ENCODE measurements at regions not wholly inside any gene's neighbourhood (a gene's known extent, or its start where the extent isn't known, plus 50 kb on each side); places are given as distances from the start of the nearest gene placed in this dataset.

DNA sequence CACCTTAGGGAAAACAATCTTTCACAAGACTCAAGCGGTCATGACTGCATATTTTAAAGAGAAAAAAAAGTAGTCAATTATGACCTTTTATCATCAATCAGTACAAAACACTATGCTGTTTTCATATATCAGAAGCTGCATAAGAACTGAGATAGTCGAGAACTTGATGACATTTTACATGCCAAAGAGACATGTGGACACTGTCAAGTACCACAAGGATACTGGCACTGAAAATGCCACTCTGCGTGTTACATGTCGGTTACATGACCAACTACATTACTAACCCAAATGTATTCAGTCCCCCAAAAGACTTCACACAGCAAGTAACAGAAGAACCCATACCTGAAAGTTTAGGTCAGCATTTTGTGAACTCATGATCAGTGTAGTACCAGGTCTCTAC lies 975.0 kb upstream of the ADGRL4 start:
- TF ChIP-seq, protein P1, sequence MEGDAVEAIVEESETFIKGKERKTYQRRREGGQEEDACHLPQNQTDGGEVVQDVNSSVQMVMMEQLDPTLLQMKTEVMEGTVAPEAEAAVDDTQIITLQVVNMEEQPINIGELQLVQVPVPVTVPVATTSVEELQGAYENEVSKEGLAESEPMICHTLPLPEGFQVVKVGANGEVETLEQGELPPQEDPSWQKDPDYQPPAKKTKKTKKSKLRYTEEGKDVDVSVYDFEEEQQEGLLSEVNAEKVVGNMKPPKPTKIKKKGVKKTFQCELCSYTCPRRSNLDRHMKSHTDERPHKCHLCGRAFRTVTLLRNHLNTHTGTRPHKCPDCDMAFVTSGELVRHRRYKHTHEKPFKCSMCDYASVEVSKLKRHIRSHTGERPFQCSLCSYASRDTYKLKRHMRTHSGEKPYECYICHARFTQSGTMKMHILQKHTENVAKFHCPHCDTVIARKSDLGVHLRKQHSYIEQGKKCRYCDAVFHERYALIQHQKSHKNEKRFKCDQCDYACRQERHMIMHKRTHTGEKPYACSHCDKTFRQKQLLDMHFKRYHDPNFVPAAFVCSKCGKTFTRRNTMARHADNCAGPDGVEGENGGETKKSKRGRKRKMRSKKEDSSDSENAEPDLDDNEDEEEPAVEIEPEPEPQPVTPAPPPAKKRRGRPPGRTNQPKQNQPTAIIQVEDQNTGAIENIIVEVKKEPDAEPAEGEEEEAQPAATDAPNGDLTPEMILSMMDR (IDR thresholded peaks at IDR 0.05), result no peak
- TF ChIP-seq POLR2A (IDR thresholded peaks at IDR 0.05), result no peak

Data from prostate gland (tissue), 2 donors.